SK-N-SH (cell line): ENCODE measurements at regions not wholly inside any gene's neighbourhood (a gene's known extent, or its start where the extent isn't known, plus 50 kb on each side); places are given as distances from the start of the nearest gene placed in this dataset.

Source experiments
- CTCF ChIP-seq: fragments of 200-600 bp; sonication (generic); IDR thresholded peaks from 2 replicates; pipeline ENCODE4 v1.6.1; 2017; ENCODE audit warnings: antibody characterized with exemption, mild to moderate bottlenecking, moderate library complexity
- EP300 ChIP-seq, 2 experiments: IDR thresholded peaks; 2 replicates each; pipeline versions ENCODE4 v1.4.0 to v1.6.1; 2012; ENCODE audit warnings: borderline replicate concordance in 1 of 2, low read depth in 1 of 2, low read length in 1 of 2
- EZH2phosphoT487 ChIP-seq: fragments of 200-600 bp; sonication (generic); IDR thresholded peaks from 2 replicates; pipeline ENCODE4 v1.6.1; 2017; ENCODE audit warnings: low read depth, mixed run types, mild to moderate bottlenecking, antibody characterized with exemption, moderate library complexity, borderline replicate concordance
- MAX ChIP-seq: IDR thresholded peaks from 2 replicates; pipeline ENCODE4 v1.4.0; 2012; ENCODE audit warnings: low read depth
- RAD21 ChIP-seq: IDR thresholded peaks from 2 replicates; pipeline ENCODE4 v1.6.1; 2012; ENCODE audit warnings: mild to moderate bottlenecking, low read length
- RFX5 ChIP-seq: IDR thresholded peaks from 2 replicates; pipeline ENCODE4 v1.6.1; 2012; ENCODE audit warnings: mild to moderate bottlenecking, improper control_type of control experiment, low read length
- RXRA ChIP-seq: IDR thresholded peaks from 2 replicates; pipeline ENCODE4 v1.4.0; 2012; ENCODE audit warnings: low read depth, mild to moderate bottlenecking, borderline replicate concordance
- USF2 ChIP-seq: fragments of 150-350 bp; IDR thresholded peaks from 2 replicates; pipeline ENCODE4 v1.6.1; 2017; ENCODE audit warnings: antibody characterized with exemption, low read length, low read depth, borderline replicate concordance
- YY1 ChIP-seq: IDR thresholded peaks from 2 replicates; pipeline ENCODE4 v1.4.0; 2012; ENCODE audit warnings: low read depth, mild to moderate bottlenecking

GRCh38 chr9:2565676-2566340 lies 55.8 kb upstream of the VLDLR start:
- TF ChIP-seq CTCF (no peak), RAD21 (no peak), RXRA (no peak), RFX5 (no peak), YY1 (no peak), EZH2phosphoT487 (no peak), MAX (no peak), EP300 (IDR thresholded peaks at IDR 0.05; ENCODE audit: borderline replicate concordance in 1 of 2, low read depth in 1 of 2, low read length in 1 of 2) (no peak), USF2 (no peak)
